Amniotic stem cell (primary cell): ENCODE measurements at regions not wholly inside any gene's neighbourhood (a gene's known extent, or its start where the extent isn't known, plus 50 kb on each side); places are given as distances from the start of the nearest gene placed in this dataset.
"Not testable (repeated sequence)": the region's sequence is repeated elsewhere in the genome, so short reads cannot be mapped to it uniquely, and the experiment has no call there.

Experiments
- DNase-seq: peaks from one replicate; lab custom pipeline; 2025; lab: John Stamatoyannopoulos, UW

- no peak for DNase-seq
Measured at GRCh38 chr2:39996653-39997080, 217.6 kb upstream of the THUMPD2 start.

GRCh38 chr2:39995005-39995737, 216.1 kb upstream of the THUMPD2 start:
- no peak for DNase-seq

- DNase-seq = peak; percentile 35
Measured at GRCh38 chr2:39994151-39994550, 215.1 kb upstream of the THUMPD2 start.

GRCh38 chr2:39991298-39991697, 212.2 kb upstream of the THUMPD2 start:
- DNase-seq = peak; percentile 5

GRCh38 chr2:39990335-39990900, 211.4 kb upstream of the THUMPD2 start:
- DNase-seq = no peak

GRCh38 chr2:39989888-39990287, 210.8 kb upstream of the THUMPD2 start:
- DNase-seq = no peak

- DNase-seq = no peak
Measured at GRCh38 chr2:39981883-39982311, 202.8 kb upstream of the THUMPD2 start.

GRCh38 chr2:39975476-39976020, 196.5 kb upstream of the THUMPD2 start:
- no peak for DNase-seq

- no peak for DNase-seq
Measured at GRCh38 chr2:39968037-39968436, 189.0 kb upstream of the THUMPD2 start.

GRCh38 chr2:39960681-39961080, 181.6 kb upstream of the THUMPD2 start:
- not testable (repeated sequence) for DNase-seq

- no peak for DNase-seq
Measured at GRCh38 chr2:39954346-39954745, 175.3 kb upstream of the THUMPD2 start.

GRCh38 chr2:39949131-39949530, 170.1 kb upstream of the THUMPD2 start:
- no peak for DNase-seq

- DNase-seq = no peak
Measured at GRCh38 chr2:39948016-39948719, 169.1 kb upstream of the THUMPD2 start.

- no peak for DNase-seq
Measured at GRCh38 chr2:39947294-39948015, 168.4 kb upstream of the THUMPD2 start.

- DNase-seq = no peak
Measured at GRCh38 chr2:39942950-39943349, 163.9 kb upstream of the THUMPD2 start.

GRCh38 chr2:39938035-39938835, 159.2 kb upstream of the THUMPD2 start:
- peak; percentile 67 for DNase-seq

- no peak for DNase-seq
Measured at GRCh38 chr2:39937621-39938020, 158.6 kb upstream of the THUMPD2 start.

- no peak for DNase-seq
Measured at GRCh38 chr2:39934851-39935250, 155.8 kb upstream of the THUMPD2 start.

- no peak for DNase-seq
Measured at GRCh38 chr2:39933196-39933595, 154.1 kb upstream of the THUMPD2 start.

GRCh38 chr2:39932198-39932597, 153.1 kb upstream of the THUMPD2 start:
- no peak for DNase-seq

- DNase-seq = no peak
Measured at GRCh38 chr2:39930175-39930917, 151.3 kb upstream of the THUMPD2 start.
